ENCODE measurements at regions not wholly inside any gene's neighbourhood (a gene's known extent, or its start where the extent isn't known, plus 50 kb on each side); places are given as distances from the start of the nearest gene placed in this dataset.

DNA sequence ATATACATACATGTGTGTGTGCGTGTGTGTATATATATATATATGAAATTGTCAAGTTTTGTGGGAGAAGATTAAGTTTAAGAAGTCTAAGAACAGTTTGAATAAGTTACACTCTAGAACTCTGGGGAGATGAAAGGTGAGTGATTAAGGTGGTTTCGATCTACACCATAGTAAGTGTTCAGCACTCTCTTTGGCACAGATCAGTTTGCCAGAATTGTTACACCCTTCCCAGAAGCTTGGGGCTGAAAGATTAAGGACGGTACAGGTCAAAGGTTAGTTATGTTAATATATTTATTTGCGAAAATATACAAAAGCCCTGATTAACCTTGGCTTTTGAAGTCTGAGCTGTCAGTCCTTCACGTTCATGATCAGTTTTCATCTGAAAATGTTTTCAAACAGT lies 309.1 kb downstream of the KLF5 start:
- DNase-seq, result no peak

DNA sequence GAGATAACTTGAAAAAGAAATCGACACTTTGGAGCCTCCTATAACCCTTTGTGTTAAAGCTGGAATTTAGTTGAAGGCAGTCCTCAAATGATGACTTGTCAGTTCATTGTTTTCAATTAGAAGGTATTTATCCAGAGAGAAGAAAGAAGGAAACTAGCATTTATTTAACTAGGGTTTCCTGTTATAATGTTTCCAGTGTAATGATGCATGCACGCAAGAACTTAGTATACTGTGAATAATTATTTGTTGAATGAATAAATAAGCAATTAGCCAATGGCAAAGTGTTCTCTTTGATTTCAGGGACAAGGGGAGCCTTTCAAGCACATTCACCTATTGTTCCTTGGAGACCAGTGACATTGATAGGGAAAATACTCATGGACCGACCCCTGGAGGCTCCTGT lies 307.4 kb downstream of the KLF5 start:
- no peak for DNase-seq

DNA sequence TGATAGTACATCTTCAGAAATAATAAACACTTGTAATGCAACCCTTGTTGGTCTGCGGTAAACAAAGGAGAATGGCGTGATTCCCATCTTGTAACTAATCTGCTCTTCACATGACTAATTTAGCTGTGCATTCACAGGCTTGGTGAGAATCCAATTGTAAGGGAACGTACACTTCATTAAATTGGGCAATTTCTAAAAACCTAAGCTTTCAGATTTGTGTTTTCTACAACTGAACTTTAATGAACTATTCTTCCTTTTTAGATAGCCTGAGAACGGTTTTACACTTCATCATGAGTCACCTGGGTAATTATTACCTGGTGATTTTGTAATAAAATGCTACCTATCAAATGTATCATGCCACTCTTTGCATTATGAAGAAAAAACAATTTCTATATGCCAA lies 306.9 kb downstream of the KLF5 start:
- no peak for DNase-seq

DNA sequence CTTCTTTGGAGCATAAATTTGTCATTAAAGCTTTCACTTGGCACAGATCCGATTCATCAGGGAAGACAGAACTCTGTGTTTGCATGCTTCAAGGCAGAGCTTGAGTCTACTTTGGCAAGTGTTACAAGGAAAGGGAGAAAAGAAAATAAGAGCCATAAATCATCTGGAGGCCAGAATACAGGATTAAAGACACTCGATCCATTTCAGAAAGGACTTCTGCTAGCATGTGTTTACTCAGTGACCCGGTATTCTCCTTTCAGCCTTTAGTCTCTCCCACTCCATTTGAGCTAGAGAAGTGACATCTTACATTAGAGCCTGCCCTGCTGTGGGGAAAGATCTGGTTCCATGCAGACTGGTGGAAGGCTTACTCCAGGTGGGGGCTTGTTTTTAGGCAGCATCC lies 306.4 kb downstream of the KLF5 start:
- no peak for DNase-seq

DNA sequence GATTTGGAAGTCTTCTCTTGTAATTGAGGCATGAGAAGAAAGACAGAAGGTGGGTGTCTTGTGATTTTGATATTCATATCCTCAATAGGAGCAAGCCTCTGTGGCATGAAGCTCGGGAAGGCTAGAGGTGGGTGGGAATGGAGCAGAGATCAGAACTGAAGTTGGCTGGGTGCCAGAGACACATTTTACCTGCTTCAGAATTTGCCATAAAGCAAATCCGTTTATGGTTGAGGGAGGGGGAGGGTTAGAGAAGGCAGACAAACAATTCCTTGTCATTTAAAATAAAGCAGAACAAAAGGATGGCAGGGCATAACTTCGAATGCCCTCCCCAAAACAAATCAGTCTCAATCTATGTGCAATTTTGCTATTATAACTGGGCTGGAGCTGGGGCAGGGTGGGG lies 305.9 kb downstream of the KLF5 start:
- no peak for DNase-seq

DNA sequence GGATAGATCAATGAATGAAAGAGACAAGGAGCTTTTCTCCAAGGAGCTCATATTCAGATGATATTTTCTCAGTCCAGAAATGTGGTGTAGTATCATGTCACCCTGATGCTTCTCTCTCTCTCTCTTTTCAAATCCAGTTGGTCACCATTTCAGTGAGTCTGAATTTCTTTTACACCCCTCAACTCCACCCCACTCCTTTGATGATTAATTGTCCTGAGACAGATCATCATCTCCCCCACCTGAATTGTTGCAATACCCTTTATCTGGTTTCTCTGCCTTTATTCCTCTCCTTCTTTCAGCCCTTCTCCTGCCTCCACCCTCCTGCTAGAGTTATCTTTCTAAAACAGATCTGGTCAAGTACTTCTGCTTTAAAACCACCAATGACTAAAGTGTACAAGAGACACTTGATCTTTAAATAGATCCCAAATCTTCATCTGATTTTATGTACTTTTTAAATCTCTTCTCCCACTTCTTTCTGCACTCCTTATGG lies 299.8 kb downstream of the KLF5 start:
- no peak for DNase-seq

DNA sequence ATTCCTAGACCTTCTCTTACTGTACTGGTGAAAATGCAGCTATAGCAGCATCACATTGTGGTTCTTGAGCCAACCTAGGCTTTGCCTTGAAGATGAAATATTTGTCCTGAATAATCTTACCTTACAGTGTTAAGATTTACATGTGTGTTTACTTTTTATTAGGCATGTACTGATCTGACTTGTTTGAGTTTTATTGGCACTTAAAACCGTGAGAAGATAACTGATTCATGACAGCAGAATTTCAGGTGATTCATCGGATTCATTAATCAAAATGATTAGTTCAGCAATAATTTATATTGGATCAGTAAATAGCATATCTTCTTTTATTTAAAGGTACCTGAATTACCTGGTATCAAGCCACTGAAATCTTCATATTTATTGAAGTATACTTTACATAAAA lies 296.3 kb downstream of the KLF5 start:
- no peak for DNase-seq

DNA sequence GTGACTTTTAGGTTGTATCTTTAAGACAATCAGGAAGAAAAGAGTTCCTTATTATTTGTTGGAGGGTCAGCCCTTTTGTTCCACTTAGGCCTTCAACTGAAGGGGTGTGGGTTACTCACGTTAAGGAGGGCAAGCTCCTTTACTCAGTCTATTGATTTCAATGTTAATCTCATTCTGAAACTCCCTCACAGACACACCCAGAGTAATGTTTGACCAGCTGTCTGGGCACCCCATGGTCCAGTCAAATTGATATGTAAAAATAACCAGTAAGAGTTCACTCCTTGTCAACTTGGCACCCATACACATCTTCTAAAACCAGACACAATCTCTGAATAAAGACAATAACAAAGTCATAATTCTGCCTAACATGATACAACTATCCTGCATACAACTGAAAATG lies 292.9 kb downstream of the KLF5 start:
- no peak for DNase-seq

DNA sequence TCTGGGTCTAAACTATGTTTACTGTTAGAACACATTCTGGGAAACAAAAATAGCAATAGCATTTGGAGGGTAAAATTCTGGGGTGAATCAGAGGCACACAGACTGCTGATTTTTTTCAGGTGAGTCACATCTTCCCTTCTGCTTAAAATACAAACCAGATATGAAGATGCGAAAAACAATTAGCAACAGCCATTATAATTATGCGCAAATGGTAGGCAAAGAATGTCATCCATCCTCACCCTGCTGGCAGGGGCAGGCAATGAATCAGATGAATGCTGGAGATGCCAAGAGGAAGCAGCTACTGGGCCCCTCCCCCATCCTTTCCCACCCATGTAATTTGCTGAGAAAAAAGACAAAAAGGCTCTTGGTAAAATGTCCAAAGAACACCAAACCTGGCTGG lies 282.9 kb downstream of the KLF5 start:
- no peak for DNase-seq

DNA sequence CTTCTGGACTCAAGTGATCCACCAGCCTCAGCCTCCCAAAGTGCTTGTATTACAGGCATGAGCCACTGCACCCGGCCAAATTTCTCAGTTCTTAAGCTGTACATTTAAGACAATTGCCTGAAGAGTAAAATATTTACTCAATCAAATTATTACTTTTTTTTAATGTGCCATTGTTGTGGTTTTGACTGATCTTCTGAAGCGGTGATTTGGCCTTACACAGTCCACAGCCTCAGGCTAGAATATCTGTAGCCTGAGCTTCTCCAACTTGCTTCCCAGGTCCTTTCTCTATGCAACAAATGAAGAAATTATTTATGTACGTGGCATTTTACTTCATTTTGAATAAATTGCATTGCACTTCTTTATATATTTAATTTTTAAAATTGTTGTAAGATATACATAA lies 281.3 kb downstream of the KLF5 start:
- no peak for DNase-seq

DNA sequence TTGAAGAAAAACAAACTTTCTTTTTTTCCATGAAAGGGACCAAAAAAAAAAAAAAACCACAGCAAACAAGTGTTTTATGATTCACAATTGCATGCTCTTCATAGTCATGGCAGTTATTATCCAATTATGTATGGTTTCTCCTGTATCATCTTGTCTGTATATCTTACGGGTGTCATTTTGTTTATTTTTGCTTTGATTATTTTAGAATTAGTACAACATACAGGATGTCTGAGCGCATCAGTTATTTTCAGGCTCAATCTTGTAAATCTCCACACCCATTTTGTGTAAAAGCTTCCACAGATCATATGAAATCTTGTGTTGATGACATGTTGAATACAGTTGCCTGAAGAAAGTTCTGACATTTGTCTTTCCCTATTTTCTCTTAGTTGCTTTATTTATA lies 280.3 kb downstream of the KLF5 start:
- DNase-seq, result no peak

DNA sequence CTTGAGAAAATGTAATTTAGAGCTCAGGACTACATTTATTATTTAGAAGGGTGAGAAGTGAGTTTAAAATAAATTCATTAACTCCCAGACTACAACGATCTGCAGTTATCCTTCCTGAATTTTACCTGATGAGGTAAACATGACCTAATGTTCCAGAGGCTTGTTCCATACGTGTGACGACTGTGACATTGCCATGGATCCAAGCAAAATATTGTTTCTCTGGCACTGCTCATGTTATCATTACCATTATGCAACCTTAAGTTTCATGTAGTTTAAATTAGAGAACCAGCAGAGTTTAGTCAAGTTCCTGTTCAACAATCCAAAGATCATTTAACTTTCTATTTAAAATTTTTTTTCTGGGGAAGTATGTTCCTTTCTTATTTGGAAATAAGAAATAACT lies 279.6 kb downstream of the KLF5 start:
- DNase-seq, result no peak

DNA sequence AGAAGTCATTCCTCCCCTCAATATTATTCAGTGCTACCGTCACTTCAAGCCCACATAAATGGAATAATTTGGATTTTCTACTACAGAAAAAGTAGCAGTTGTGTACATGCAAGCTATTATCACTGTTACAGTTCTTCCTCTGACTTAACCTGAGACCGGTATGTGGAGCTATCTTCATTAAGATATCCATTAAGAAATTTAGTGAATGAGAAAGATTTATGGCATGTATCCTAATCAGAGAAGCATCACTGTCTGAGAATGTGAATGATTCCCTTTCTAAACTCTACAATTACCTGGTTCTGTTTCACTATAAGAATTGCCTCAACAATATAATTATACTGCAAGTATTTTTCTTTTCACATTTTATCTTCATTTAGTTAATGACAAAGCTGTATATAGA lies 278.7 kb downstream of the KLF5 start:
- DNase-seq, result no peak

DNA sequence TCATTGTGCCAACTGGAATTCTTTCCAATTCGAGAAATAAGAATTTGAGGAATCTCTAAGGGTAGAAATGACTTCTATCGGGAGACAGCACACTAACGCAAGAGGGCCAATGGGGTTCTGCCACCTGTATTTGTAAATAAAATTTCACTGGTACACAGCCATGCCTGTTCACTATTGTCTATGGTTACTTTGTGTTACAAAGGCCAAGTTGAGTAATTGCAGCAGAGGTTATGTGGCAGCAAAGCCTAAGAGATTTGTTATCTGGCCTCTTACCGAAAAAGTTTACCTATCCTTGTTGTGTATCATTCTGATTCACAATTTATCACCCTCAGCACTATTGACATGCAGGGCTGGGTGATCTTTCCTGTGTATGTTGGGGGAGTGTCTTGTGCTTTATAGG lies 278.0 kb downstream of the KLF5 start:
- DNase-seq, result no peak

DNA sequence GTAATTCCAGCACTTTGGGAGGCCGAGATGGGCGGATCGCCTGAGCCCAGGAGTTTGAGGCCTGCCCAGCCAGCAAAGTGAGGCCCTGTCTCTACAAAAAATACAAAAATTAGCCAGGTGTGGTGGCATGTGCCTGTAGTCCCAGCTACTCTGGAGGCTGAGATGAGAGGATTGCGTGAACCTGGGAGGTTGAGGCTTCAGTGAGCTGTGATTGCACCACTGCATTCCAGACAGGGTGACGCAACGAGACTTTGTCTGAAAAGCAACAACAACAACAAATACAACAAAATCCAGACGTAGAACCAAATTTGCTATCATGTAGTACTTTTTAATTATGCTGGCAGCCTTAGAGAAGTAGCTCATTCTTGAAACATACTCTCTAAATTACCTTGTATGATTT lies 277.1 kb downstream of the KLF5 start:
- no peak for DNase-seq

DNA sequence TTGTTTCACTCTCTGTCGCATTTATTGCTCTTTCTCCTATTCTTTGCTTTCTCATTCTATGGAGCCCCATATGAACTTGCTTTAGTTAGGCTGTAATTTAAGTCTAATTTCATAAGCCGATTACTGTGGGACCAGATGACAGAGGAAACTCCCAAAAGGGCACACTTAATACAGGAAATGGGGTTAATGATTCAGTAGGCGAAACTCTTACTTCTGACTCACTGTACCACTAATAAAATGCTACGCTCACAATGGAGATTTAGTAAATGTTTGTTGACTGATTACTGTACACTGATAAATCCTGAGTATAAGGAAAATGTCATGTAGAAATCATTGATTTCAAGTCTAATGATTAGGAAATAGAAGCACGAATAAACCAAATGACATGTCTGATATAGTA lies 276.4 kb downstream of the KLF5 start:
- no peak for DNase-seq

DNA sequence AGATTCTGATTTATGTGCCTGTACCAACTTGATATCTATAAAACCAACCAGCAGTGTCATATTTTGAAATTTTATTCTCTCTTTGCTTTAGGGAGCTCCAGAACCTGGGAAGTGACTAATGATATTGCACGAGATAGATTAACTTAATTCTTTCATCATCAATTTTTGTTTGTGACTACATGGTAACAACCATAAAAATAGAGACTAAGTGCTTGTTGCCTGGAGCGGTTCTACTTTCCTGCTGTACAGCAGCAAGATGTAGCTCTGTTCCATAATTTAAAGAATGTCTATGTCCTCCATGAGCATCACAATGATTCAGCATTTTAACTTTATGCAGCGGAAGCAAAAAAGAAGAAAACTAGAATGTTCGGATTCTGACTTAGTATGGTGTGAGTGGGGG lies 275.6 kb downstream of the KLF5 start:
- DNase-seq, result no peak

DNA sequence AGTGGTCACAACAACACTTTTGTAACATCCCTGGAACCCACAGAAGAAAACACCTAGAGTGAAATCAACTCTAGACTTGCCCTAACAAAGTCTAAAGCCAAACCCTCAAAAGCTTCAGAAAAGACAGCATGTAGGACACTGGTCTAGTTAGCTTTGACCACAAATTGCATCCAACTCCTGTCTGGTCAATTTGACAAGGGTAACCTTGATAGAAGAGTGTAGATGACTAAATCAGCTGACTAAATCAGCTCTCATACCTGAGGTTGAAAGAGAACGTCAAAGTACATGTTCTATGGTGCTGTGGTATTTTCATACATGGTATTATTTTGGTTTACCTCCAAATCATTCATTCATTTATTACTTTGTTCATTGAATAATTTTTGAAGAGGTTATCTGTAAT lies 272.8 kb downstream of the KLF5 start:
- no peak for DNase-seq

DNA sequence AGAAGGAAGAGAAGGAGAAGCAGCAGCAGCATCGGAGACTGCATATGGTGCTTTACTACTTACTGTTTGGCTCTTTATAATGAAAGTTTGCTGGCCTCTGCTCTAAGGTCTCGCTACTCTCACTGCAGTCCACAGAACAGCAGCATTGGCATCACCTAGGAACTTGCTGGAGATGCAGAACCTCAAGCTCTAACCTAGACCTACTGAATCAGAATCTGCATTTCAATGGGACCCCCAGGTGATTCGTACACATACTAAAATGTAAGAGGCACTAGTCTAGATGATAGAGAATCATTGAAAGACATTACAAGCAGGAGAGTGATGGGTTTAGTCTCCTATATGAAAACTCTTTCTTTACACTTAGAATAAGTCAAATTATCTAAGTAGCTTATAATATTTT lies 270.6 kb downstream of the KLF5 start:
- DNase-seq, result no peak

DNA sequence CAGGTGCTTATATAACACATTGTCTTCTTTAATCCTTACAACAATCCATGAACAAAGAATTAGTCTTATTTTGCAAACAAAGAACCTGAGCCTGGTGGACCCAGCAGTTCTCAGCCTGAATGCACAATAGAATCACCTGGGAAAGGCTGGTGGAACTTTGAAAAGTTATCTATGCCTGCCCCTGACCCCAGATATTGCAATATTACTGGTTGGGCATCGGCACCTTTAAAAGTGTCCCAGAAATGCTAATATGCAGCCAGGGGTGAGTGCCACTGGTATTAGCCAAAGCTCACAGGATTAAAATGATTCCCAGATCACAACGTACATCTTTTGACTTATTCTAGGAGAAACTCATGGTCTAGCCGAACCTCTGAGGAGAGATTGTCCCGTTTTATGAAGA lies 268.8 kb downstream of the KLF5 start:
- DNase-seq, result no peak

DNA sequence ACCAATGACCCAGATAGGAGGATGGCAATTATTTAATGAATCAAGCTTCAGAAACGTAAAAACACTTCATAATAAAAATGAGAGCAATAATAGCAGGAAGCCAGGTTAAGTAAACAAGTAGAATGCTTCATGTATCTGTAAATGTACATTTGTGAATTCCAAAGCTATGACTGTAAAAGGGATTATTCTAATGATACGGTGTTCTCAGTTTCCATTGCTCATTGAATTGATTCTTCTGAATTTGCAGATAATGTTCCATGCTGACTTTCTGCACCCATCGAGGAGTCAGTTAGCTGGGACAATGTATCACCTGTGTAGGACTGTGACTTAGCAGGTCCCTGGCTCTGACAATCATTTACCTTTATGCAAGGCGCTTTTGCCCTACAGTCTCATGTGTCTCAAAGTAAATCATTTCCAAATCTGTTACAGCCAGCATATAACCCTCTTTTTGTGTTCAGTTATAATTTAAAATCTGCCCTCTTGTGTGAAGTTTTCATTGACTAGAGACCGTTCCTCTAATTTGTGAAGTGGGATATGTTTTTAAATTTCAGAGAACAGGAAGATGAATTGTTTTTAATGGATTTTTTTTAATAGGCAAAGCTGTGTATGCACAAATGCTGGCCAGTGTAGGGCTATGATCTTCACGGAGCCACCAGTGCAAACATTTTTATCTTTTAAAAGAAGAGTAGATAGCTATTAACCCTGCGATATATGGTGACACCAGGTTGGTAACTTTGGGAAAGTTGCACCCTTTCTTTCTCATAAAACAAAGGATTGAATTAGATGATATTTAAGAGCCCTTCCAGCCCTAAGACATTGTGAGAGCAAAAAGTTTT lies 267.1 kb downstream of the KLF5 start:
- DNase-seq, result no peak

DNA sequence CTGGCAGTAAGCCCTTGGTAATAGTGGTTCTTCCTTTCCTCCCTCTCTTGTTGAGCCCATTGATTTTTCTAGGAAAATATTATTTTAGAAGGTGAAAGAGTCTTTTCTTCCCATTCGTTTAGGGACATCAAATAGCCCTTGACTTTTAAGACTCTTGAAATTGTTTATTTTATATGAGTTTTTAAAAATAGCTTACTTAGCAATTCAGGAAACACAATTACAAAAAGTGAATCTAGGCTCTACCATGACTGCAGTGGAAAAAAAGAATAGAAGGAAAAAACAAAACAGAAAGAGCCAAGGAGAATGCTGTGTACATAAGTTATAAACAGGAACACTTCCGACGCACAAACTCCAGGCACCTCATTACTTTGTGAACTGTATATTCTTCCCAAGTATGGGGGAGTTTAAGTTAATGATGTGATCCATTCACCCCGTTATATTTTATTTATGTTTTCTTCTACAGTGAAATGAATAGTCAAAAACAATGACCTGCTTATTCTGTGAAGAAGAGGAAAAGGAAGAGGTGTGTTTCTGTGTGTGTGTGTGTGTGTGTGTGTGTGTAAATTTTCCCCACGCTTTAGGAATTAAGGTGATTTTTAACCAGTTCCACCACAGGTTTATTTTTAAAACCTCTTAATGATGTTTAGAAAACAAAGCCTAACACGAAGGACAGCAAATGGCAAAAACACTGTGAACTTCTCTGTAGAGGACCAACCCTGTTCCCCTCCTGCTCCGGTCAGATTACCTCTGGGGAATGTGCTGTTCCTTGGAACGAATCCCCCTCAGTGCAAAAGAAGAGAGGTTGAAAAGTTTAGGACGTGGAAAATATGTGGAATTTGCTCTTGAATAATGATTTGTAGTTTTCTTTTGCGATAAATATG lies 266.3 kb downstream of the KLF5 start:
- no peak for DNase-seq

DNA sequence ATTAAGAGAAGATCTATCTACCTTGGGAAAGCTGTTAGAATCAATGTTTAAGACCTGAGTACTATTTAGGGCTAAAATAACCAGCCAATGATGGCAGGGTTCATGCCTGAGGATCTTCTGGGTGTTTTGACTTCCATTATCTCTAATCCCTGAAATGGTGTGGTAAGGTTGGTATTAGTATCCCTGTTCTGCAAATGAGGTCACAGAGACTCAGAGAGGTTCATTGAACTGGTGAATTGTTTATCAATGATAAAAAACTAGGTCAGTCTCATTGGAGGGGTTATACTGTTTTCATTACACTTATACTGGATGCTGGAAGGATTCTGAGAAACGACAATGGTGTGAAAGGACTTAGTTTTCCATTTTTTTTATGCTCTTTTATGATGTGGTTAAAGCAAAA lies 264.8 kb downstream of the KLF5 start:
- DNase-seq, result no peak

DNA sequence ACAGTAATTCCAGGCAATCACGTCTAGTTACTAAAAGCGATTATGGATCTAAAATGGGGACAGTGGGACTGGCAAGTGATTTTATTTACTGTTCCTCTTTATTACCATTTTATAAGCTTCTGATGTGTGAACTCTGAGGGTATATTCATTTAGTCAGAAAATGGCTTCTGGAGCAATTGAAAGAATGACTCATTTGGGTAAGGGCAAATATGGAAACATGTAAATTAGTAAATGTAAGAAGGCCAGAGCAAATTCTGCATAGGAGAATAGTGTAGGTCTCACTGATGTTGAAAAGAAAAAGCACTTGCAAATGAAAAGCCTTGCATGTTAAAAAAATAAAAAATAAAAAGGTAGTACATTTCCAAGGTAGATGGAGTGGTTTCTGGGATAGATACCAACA lies 262.2 kb downstream of the KLF5 start:
- no peak for DNase-seq
